GM12878 (cell line): ENCODE measurements at regions not wholly inside any gene's neighbourhood (a gene's known extent, or its start where the extent isn't known, plus 50 kb on each side); places are given as distances from the start of the nearest gene placed in this dataset.
"Not testable (repeated sequence)": the region's sequence is repeated elsewhere in the genome, so short reads cannot be mapped to it uniquely, and the experiment has no call there.

Experiments
- NR2C1 ChIP-seq: fragments of 450-650 bp; IDR thresholded peaks from 2 replicates; pipeline ENCODE4 v1.6.1; 2017; ENCODE audit warnings: antibody characterized with exemption, mild to moderate bottlenecking, moderate library complexity
- POLR2AphosphoS5 ChIP-seq: IDR thresholded peaks from 2 replicates; pipeline ENCODE4 v1.6.1; 2011; ENCODE audit warnings: mild to moderate bottlenecking, low read length, inconsistent platforms

DNA sequence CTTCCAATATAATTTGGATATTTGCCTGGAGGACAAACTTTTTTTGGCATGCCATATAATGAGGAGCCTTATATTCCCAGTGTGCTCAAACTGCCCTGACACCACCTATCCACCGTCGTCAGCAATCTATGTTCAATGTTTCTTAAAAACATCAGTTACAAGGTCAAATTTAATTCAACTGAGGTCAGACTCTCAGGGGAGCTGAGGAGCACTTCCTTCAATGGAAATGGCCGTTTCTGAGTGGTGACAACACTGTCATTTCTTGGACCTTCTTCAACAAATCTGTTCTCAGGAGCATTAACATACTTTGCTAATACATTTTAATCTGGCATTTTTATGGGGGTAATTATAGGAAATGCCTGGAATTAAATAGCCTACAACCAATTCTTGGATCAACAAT, 90.8 kb upstream of the FBXO28 start:
- TF ChIP-seq POLR2AphosphoS5, NR2C1: not testable (repeated sequence)
